Activated naive CD4-positive, alpha-beta T cell (primary cell): ENCODE measurements at regions not wholly inside any gene's neighbourhood (a gene's known extent, or its start where the extent isn't known, plus 50 kb on each side); places are given as distances from the start of the nearest gene placed in this dataset.

Source experiments
- DNase-seq, 4 experiments: peaks; one replicate each; lab custom pipeline; 2025; lab: John Stamatoyannopoulos, UW

- no peak for DNase-seq
Measured at GRCh38 chr3:102599819-102600576, 165.2 kb downstream of the ZPLD1 start.

- no peak for DNase-seq
Measured at GRCh38 chr3:102605153-102605552, 170.3 kb downstream of the ZPLD1 start.

GRCh38 chr3:102608875-102609274 lies 174.1 kb downstream of the ZPLD1 start:
- no peak for DNase-seq

- DNase-seq = no peak
Measured at GRCh38 chr3:102614021-102614569, 179.3 kb downstream of the ZPLD1 start.

- no peak for DNase-seq
Measured at GRCh38 chr3:102614585-102614984, 179.8 kb downstream of the ZPLD1 start.

GRCh38 chr3:102617381-102617780 lies 182.6 kb downstream of the ZPLD1 start:
- DNase-seq = no peak

- DNase-seq = no peak
Measured at GRCh38 chr3:102619361-102619760, 184.5 kb downstream of the ZPLD1 start.

- no peak for DNase-seq
Measured at GRCh38 chr3:102629943-102630342, 195.1 kb downstream of the ZPLD1 start.

GRCh38 chr3:102630531-102630930 lies 195.7 kb downstream of the ZPLD1 start:
- no peak for DNase-seq

GRCh38 chr3:102643546-102643945 lies 208.7 kb downstream of the ZPLD1 start:
- no peak for DNase-seq

- no peak for DNase-seq
Measured at GRCh38 chr3:102646557-102646956, 211.7 kb downstream of the ZPLD1 start.

GRCh38 chr3:102660653-102661052 lies 225.8 kb downstream of the ZPLD1 start:
- DNase-seq = no peak

- DNase-seq = no peak
Measured at GRCh38 chr3:102661707-102662497, 227.1 kb downstream of the ZPLD1 start.

- DNase-seq = no peak
Measured at GRCh38 chr3:102662498-102662772, 227.6 kb downstream of the ZPLD1 start.

GRCh38 chr3:102664126-102664525 lies 229.3 kb downstream of the ZPLD1 start:
- DNase-seq = no peak

GRCh38 chr3:102665183-102665582 lies 230.4 kb downstream of the ZPLD1 start:
- no peak for DNase-seq

- no peak for DNase-seq
Measured at GRCh38 chr3:102668247-102668646, 233.4 kb downstream of the ZPLD1 start.

GRCh38 chr3:102670986-102671385 lies 236.2 kb downstream of the ZPLD1 start:
- DNase-seq = no peak

GRCh38 chr3:102672305-102672704 lies 237.5 kb downstream of the ZPLD1 start:
- no peak for DNase-seq

GRCh38 chr3:102673271-102674115 lies 238.7 kb downstream of the ZPLD1 start:
- peak; percentile 1 to 42 (median 4) for DNase-seq

GRCh38 chr3:102674284-102674683 lies 239.5 kb downstream of the ZPLD1 start:
- DNase-seq = no peak

- no peak for DNase-seq
Measured at GRCh38 chr3:102676424-102676823, 241.6 kb downstream of the ZPLD1 start.
